ENCODE measurements at regions not wholly inside any gene's neighbourhood (a gene's known extent, or its start where the extent isn't known, plus 50 kb on each side); places are given as distances from the start of the nearest gene placed in this dataset.

GRCh38 chr5:142493875-142494518, 169.2 kb upstream of the SPRY4 start:
- TF ChIP-seq, protein P1, sequence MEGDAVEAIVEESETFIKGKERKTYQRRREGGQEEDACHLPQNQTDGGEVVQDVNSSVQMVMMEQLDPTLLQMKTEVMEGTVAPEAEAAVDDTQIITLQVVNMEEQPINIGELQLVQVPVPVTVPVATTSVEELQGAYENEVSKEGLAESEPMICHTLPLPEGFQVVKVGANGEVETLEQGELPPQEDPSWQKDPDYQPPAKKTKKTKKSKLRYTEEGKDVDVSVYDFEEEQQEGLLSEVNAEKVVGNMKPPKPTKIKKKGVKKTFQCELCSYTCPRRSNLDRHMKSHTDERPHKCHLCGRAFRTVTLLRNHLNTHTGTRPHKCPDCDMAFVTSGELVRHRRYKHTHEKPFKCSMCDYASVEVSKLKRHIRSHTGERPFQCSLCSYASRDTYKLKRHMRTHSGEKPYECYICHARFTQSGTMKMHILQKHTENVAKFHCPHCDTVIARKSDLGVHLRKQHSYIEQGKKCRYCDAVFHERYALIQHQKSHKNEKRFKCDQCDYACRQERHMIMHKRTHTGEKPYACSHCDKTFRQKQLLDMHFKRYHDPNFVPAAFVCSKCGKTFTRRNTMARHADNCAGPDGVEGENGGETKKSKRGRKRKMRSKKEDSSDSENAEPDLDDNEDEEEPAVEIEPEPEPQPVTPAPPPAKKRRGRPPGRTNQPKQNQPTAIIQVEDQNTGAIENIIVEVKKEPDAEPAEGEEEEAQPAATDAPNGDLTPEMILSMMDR (IDR thresholded peaks at IDR 0.05): no peak
- TF ChIP-seq POLR2A (IDR thresholded peaks at IDR 0.05): no peak
